ENCODE measurements at regions not wholly inside any gene's neighbourhood (a gene's known extent, or its start where the extent isn't known, plus 50 kb on each side); places are given as distances from the start of the nearest gene placed in this dataset.

DNA sequence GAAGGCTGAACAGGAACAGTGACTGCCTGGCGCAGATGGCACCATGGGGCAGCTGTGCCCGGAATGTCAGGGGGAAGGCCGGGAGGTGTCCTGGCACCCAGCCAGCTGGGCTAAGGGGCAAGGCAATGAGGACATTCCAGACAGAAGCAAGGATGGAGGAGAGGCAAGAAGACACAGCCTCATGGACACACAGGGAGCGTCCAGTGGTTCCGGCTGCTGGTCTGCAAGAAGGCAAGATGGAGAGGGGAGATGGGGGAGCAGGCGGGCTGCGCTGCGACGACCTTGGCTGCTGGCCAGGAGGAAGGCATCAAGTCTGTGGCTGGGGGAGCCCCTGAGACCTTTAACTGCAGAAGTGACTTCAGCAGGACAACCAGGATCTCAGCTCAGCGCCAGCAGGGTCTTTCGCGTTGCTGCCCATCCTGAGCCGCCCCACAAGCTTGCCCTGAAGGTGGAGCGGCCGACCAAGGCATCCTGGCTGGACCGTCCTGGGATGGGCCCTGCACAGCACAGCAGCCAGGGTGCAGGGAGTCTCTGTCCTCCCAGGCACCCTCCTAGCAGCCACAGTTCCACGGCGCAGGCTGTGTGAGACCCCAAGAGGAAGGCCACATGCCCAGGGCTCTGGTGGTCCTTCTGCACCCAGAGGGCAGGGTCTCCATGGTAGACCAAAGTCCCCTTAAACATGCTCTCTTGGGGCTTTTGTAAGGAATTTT is 531.7 kb downstream of the BRD1 start:
- DNase-seq = no peak

- DNase-seq = no peak
Measured at GRCh38 chr22:49295465-49295743, 532.3 kb downstream of the BRD1 start.

GRCh38 chr22:49294656-49295464 is 532.8 kb downstream of the BRD1 start:
- DNase-seq = no peak

DNA sequence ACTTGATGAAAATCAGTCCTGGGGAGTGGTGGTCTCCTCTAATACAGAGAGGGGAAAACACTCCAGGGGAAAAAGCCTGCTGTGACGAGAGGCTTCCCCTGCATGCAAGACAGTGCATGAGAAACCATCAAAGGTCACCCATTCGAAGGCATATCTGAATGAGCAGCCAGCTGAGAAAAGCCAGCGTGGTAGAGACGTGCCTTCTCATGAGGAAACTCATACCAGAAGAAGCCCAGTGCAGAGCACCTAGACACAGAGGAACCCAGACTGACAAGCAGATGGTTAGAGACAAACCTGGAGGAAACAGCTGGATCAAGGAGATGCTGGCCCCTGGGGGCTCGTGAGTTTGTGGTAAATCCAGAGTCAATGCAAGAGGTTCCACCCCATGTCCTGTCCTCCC is 534.8 kb downstream of the BRD1 start:
- DNase-seq = no peak

DNA sequence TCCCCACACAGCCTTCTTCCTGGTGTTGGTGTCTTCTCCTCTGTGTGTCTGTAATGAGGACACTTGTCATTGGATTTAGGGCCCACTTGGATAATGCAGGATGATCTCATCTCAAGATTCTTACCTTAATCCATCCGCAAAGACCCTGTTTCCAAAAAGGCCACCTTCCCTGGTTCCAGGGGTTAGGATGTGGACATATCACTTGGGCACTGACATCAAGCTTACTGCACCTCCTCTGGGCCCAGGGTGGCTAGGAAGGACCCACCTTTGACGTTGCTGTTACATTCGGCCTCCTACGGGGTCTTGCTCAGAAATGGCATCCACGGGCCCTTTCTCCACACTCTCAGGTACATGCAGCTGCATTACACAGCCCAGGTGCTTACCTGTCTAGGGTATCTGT is 535.9 kb downstream of the BRD1 start:
- no peak for DNase-seq

GRCh38 chr22:49291169-49291568 is 536.5 kb downstream of the BRD1 start:
- DNase-seq = no peak

DNA sequence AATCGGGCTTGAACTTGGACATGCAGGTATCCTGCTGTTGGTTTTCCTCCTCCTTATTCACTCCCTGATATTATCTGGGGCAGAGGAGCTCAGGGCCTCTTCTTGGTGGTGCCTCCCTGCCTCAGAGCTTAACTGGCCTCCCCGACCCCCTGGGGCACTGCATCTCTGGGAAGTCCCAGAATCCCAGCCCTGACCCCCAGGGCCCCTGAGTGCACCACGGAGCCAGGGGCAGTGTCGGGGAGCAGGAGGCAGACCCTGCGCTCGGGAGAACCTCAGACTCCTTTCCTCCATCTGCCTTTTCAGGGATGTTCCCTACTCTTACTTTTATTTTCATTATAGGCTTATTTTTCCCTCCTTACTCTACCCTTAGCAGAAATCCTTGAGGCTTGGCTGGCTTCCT is 537.0 kb downstream of the BRD1 start:
- DNase-seq = no peak

DNA sequence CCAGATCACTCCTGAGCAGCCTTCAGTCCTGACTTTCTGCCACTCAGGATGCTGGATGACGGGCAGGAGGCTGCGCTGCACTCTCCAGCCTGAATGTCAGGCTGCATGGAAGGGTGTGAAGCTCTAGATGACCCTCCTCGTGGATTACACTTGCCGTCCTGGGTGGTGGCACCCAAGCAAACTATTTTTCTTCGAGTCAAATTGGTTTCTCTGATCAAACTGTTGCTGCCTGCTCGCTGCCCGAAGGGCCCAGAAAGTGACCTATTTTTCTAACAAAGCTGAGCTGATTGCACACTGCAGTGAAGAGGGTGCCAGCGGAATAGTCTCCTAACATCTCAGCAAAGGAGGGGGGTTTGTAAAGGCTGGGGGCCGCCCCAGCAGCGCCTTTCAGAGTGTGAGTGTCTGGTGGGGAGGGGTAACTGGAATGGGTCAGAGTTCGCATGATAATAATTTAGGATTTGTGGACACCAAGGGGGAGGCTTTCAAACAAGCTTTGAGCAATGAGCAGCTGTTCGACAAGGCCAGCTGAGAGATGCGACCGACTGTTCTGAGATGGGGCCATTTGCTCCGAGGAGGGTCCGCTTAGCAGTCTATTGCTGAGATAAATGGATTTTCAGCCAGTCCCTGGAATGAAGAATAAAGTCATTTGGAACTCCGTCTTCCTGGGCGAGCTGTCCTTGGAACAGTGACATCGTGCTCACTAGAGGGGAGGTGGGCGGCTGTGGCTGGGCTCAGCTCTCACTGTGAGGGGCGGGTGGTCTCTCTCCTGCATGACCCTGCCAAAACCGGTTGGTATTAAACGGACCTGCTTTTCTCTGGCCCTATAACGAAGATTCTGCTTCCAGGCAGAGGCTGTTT is 537.6 kb downstream of the BRD1 start:
- DNase-seq = no peak

DNA sequence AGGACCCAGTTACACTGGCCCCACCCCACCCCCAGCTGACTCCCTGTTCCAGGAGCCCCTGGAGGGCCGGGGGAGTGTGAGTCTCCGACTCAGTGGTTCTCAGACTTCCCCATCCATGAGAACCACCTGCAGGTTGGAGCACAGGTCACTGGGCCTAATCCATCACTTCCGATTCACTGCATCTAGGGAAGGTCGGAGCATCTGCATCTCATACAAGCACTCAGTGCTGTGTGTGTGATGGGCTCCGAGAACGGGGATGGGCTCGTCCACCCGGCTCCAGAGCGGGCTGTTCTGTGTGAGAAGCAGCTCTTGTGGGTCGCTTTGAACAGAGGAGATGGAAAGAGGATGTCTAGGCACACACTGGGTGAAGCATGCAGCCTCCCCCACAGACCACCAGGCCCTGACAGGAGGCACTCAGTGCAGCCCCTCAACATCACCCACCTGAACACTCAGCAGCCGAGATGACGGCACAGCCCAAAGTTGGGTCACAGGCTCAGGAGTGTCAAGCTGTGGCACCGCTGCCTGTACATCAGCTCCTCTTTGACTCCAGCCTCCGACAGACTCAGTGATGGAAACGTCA is 541.4 kb downstream of the BRD1 start:
- DNase-seq = no peak

GRCh38 chr22:49284931-49285330 is 542.7 kb downstream of the BRD1 start:
- DNase-seq = no peak

- no peak for DNase-seq
Measured at GRCh38 chr22:49284056-49284784, 543.5 kb downstream of the BRD1 start.

DNA sequence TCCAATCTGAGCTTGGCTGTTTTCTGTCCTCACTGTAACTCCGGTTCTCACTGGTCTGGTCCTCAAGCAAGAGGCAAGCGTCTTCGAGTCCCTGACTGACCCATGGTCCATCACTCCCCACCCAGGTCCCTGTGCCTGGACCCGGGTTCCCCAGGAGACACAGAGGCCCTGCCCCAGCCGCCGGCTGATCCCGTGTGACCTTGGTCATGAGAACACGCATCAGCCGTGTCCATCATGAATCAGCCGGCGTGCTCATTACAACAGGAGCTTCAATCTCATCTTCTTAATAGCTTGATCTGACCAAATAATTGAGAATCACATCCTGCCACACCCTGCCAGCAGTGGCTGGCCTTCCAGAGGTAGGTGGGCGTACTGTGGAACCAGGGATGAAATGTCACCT is 545.1 kb downstream of the BRD1 start:
- no peak for DNase-seq

DNA sequence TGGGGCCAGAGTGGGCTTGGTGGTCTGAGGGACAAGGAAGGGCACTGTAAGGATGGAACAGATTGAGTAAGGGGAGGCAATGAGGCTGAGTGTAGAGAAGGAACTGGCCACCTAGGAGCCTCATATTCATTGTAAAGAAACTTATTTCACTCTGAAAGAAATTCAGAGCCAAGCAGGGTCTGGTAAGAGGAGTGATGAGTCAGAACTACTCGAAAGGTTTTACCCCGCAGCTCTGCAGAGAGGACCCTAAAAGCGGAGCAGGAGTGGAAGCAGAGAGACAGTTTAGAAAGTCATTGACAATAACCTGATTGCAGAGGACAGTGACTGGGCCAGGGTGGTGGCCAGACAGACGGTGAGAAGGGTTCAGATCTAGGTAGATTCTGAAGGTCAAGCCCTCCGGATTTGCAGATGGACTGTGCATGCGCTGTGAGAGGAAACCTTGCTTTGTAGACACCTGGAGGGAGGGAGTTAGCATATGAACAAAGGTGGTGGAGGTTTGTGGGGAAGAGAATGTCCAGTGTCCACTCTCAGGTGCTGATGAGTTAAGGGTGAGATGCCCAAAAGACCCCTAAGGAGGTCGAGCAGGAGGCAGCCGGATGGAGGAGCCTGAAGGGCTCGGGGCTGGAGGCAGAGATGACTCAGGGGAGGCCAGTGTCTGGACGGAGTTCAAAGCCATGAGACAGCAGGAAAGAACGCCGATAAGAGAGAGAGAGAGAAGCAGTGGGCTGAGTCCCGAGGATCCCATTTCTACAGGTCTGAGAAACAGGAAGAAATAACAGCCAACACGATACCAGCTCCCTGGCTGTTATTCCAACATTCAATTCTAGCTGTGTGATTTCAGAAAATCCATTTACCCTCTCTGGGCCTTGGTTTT is 546.0 kb downstream of the BRD1 start:
- DNase-seq = no peak

- no peak for DNase-seq
Measured at GRCh38 chr22:49278340-49278739, 549.3 kb downstream of the BRD1 start.

DNA sequence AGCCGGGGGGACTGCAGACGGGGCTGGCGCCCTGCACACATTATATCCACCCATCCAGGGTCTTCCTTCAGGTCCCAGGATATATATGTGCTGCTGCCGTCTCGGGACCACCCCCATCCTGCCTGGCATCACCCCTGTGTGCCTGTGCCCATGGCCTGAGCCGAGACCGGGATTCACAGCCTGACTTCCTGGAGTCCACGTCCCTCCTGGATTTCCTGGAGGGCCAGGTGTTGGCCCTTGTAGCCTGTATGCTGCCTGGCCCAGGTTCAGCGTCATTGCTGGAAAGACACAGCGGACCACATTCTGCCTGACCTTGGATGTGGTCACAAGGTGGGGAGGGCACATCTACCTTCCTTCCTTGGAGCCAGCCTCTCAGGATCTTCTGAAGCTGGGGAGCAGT is 551.1 kb downstream of the BRD1 start:
- no peak for DNase-seq

DNA sequence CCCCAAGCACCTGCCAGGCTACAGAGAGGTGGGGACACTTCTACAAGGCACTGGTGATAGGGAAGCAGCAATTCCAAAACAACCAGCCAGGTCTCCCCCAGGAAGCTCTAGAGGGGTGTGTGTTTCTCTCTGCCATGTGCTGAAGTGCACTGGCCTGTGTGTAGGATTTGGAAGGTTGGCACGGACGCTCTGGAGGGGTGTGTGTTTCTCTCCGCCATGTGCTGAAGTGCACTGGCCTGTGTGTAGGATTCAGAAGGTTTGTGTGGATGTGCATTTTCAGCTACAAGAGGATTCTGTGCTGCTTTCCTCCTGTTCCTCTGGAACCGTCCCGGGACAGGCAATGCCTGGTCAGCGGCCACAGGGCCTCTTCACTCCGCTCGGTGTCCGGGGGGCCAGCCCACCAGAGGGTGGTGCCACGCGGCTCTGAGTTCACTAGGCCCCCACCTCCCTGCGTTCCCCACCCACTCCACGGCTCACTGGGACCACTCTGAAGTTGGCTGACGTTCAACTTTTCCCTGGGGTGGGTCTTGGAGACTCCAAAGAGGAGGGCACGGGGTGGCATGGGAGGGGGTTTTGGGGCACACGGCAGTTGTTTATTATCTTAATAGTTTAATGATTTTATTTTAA is 552.8 kb downstream of the BRD1 start:
- no peak for DNase-seq

DNA sequence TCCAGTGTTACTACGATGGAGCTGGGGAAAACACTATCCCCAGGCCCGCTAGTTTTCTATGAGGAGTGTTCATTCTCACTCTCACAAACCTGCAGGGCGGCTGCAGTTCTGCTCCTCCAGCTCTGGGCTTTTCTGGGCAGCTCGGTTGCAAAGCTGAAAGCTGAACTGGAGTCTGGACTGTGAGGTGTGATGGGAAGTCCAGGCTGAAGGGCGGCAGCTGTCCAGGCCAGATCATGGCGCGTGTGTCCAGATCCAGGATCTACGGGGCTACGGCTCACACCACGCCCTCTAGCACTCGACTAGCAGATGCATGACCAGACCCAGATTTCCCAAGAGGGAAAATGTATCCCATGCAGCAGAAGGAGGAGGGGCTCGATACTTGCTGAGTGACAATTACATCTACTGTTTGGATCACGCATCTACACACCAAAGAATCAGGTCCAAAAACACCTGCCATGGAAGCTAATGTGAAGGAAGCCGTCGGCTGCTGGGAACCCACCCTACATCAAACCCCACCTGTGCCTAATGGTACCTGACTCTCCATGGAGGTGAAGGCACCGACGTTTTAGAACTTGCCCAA is 555.0 kb downstream of the BRD1 start:
- no peak for DNase-seq

DNA sequence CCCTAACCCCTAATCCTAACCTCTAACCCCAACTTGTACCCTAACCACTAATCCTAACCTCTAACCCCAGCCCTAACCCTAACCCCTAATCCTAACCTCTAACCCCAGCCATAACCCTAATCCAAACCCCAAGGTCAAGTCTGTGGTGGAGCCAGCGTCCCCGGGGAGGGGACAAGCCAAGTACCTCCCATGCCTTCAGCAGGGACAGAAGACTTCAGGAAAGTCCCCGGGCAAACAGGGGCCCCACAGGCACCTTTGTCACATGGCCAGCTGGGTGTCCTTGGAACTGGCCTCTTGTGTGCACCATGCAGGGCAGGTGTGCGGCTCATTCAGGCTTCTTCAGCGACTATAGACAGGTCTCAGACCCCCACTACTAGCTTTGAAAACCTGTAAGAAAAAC is 555.8 kb downstream of the BRD1 start:
- DNase-seq = no peak

- no peak for DNase-seq
Measured at GRCh38 chr22:49271369-49271727, 556.3 kb downstream of the BRD1 start.

GRCh38 chr22:49270595-49271368 is 556.9 kb downstream of the BRD1 start:
- no peak for DNase-seq
